AG08395 (cell line): ENCODE measurements at regions not wholly inside any gene's neighbourhood (a gene's known extent, or its start where the extent isn't known, plus 50 kb on each side); places are given as distances from the start of the nearest gene placed in this dataset.

Experiments
- DNase-seq: peaks from one replicate; pipeline ENCODE4 v3.0.0; 2012; ENCODE audit warnings: mixed read lengths, low spot score

GRCh38 chr22:44402196-44403111 lies 89.7 kb upstream of the SHISAL1 start:
- no peak for DNase-seq

- no peak for DNase-seq
Observed at GRCh38 chr22:44401783-44402110, 89.0 kb upstream of the SHISAL1 start.

- peak; percentile 43 for DNase-seq
Observed at GRCh38 chr22:44400763-44401060, 88.0 kb upstream of the SHISAL1 start.

- no peak for DNase-seq
Observed at GRCh38 chr22:44399906-44400762, 87.4 kb upstream of the SHISAL1 start.

- DNase-seq = no peak
Observed at GRCh38 chr22:44398856-44399837, 86.4 kb upstream of the SHISAL1 start.

GRCh38 chr22:44396727-44397722 lies 84.3 kb upstream of the SHISAL1 start:
- DNase-seq = no peak

- no peak for DNase-seq
Observed at GRCh38 chr22:44396021-44396726, 83.4 kb upstream of the SHISAL1 start.

GRCh38 chr22:44395118-44396005 lies 82.6 kb upstream of the SHISAL1 start:
- no peak for DNase-seq

GRCh38 chr22:44394246-44395117 lies 81.7 kb upstream of the SHISAL1 start:
- no peak for DNase-seq

GRCh38 chr22:44393066-44393465 lies 80.3 kb upstream of the SHISAL1 start:
- DNase-seq = no peak

- no peak for DNase-seq
Observed at GRCh38 chr22:44392446-44392921, 79.7 kb upstream of the SHISAL1 start.

- DNase-seq = no peak
Observed at GRCh38 chr22:44391481-44392445, 79.0 kb upstream of the SHISAL1 start.

GRCh38 chr22:44391015-44391414 lies 78.3 kb upstream of the SHISAL1 start:
- DNase-seq = no peak

- DNase-seq = no peak
Observed at GRCh38 chr22:44390613-44390970, 77.8 kb upstream of the SHISAL1 start.

GRCh38 chr22:44389926-44390612 lies 77.3 kb upstream of the SHISAL1 start:
- DNase-seq = no peak

GRCh38 chr22:44389181-44389580 lies 76.4 kb upstream of the SHISAL1 start:
- DNase-seq = no peak
